ENCODE measurements at regions not wholly inside any gene's neighbourhood (a gene's known extent, or its start where the extent isn't known, plus 50 kb on each side); places are given as distances from the start of the nearest gene placed in this dataset.

DNA sequence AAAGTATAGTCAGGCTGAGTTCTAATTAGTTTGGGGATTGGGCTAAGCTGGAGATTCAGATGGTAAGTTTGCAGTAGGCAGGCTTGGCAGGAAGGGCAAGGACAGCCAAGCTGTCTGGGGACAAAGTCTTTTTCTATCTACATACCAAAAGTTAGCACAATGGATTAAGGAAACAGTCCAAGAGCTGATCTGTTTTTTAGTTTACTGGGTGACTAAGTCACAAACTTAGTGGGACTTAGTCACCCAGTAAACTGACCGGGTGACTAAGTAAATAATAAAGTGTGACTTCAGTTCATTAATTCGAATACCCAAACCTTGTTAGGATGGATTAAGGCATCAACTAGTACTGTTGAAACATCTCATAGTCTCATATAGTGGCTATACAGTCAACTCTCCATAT lies 1386.0 kb upstream of the CELF4 start:
- DNase-seq, result no peak
- Histone ChIP-seq H3K27ac (no peak overlapping the region), H3K9me3 (no peaks in the 10 kb centered on the region), H3K36me3 (no peaks in the 10 kb centered on the region), H3K4me3 (no peak overlapping the region), H3K27me3 (no peaks in the 10 kb centered on the region), H3K4me1 (no peaks in the 10 kb centered on the region)
- TF ChIP-seq, protein P1, sequence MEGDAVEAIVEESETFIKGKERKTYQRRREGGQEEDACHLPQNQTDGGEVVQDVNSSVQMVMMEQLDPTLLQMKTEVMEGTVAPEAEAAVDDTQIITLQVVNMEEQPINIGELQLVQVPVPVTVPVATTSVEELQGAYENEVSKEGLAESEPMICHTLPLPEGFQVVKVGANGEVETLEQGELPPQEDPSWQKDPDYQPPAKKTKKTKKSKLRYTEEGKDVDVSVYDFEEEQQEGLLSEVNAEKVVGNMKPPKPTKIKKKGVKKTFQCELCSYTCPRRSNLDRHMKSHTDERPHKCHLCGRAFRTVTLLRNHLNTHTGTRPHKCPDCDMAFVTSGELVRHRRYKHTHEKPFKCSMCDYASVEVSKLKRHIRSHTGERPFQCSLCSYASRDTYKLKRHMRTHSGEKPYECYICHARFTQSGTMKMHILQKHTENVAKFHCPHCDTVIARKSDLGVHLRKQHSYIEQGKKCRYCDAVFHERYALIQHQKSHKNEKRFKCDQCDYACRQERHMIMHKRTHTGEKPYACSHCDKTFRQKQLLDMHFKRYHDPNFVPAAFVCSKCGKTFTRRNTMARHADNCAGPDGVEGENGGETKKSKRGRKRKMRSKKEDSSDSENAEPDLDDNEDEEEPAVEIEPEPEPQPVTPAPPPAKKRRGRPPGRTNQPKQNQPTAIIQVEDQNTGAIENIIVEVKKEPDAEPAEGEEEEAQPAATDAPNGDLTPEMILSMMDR (IDR thresholded peaks at IDR 0.05), result no peak
- TF ChIP-seq POLR2A (IDR thresholded peaks at IDR 0.05), result no peak

DNA sequence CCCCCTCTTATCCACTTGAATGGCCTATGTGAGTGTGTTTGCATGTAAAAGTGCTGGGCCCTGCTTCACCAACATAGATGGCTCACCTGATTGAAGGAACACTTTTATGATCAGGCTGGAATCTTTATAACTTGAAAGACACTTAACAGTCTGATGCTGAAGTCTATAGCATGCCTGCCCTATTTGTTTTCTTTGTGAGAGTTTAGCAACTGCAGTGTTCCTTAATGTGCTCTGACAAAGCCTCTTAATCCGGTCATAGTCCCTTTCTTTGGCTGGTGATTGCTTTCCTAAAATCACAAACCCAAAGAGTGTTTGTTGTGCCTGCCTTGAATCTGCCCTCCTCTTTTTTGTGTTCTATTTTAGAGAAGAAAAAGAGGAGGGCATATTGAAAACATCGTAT lies 1382.8 kb upstream of the CELF4 start:
- DNase-seq, result no peak
- H3K4me1 ChIP-seq, result no peaks in the 10 kb centered on the region

DNA sequence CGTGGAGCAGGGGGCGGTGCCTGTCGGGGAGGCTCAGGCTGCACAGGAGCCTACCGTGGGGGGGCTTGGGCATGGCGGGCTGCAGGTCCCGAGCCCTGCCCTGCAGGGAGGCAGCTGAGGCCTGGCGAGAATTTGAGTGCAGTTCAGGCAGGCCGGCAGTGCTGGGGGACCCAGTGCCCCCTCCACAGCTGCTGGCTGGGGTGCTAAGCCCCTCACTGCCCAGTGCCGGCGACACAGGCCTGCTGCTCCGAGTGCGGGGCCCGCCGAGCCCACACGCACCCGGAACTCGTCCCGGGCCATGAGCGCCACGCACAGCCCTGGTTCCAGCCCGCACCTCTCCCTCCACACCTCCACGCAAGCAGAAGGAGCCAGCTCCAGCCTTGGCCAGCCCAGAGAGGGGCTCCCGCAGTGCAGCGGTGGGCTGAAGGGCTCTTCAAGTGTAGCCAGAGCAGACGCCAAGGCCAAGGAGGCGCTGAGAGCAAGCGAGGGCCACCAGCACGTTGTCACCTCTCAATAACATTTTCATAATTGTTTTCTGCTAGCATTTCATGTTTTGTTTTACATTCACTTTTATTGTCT lies 1378.9 kb upstream of the CELF4 start:
- no peak for TF ChIP-seq POLR2A (IDR thresholded peaks at IDR 0.05)
- TF ChIP-seq, protein P1 (IDR thresholded peaks at IDR 0.05), result no peak
- no peaks in the 10 kb centered on the region for H3K4me1 ChIP-seq
- no peak for DNase-seq
- no peaks in the 10 kb centered on the region for H3K27me3 ChIP-seq
- H3K9me3 ChIP-seq, result no peaks in the 10 kb centered on the region
- H3K27ac ChIP-seq, result no peak overlapping the region
- H3K4me3 ChIP-seq, result no peak overlapping the region
- H3K36me3 ChIP-seq, result no peaks in the 10 kb centered on the region

More for the DNA sequence above, 1382.8 kb upstream of the CELF4 start:
- no peak for TF ChIP-seq POLR2A (IDR thresholded peaks at IDR 0.05)
- TF ChIP-seq, protein P1 (IDR thresholded peaks at IDR 0.05), result no peak
- Histone ChIP-seq H3K36me3 (no peaks in the 10 kb centered on the region), H3K9me3 (no peaks in the 10 kb centered on the region), H3K27ac (no peak overlapping the region), H3K4me3 (no peak overlapping the region), H3K27me3 (no peaks in the 10 kb centered on the region)

DNA sequence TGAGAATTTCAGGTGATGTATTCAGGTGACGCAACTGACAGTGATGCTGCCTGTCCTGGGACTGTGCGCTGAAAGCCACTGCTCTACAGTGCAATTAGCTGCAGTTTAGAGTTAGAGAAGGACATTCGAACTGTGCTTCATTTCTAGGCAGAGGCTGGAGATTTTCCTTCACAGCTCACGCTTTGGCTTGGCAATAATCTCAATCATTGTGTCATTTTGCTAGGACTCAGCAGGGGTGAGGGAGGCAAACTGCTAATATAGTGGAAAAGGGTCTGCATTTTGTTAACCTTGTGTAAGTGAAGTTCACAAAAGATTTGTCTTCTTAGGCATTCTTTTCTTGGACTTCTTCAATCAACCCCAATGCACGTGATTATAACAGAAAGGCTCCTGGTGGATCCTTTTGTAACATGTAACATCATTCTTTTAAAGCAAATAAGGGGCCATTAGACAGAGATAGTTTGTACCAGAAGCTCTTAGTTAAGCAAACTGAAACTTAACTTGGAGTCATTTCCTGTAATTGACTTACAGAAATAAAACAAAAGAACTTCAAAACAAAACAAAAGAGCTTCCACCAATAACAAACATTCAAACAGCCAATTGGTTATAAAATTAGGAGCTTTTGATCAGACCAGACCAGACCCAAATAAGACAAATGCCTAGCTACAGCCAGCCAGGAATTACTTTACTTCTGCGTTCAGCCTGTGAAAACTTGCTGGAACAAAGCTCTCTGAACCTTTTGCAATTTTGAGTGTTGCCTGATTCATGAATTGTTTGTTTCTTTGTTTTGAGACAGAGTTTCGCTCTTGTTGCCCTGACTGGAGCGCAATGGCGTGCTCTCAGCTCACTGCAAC lies 1376.3 kb upstream of the CELF4 start:
- H3K4me1 ChIP-seq, result no peaks in the 10 kb centered on the region
- H3K9me3 ChIP-seq, result no peaks in the 10 kb centered on the region
- DNase-seq, result no peak
- H3K4me3 ChIP-seq, result peak overlapping the region in 1 of 4 donors; percentile 33
- peak overlapping the region in 2 of 4 donors; percentile 0 to 11 for H3K27ac ChIP-seq
- TF ChIP-seq POLR2A (IDR thresholded peaks at IDR 0.05), result no peak
- TF ChIP-seq, protein P1 (IDR thresholded peaks at IDR 0.05), result no peak
- no peaks in the 10 kb centered on the region for H3K36me3 ChIP-seq
- no peaks in the 10 kb centered on the region for H3K27me3 ChIP-seq

DNA sequence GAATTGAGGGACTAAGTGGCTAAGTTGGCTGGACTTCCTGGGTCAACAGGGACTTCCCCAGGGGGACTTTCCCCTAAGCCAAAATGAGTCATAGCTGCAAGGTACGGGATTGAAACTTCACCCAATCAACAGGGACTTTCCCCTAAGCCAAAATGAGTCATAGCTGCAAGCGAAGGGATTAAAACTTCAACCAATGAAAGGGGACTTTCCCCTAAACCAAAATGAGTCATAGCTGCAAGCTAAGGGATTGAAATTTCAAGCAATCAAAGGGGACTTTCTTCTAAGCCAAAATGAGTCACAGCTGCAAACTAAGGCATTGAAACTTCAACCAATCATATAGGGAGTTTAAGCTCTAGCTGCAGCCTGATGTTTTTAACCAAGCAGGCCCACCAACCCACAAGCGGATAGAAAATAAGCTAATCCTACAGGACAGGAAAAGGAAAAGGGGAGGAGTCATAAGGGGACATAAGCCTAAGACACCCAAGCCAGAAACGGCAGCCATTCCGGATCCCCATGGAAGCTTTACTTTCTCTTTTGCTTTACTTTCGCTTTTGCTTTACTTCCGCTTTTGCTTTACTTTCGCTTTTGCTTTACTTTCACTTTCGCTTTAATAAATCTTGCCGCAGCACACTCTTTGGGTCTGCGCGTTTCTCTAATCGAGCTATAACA lies 1375.4 kb upstream of the CELF4 start:
- Histone ChIP-seq H3K27ac (peak overlapping the region in 2 of 4 donors; percentile 0 to 36), H3K4me3 (peak overlapping the region; percentile 11 to 33 (median 13)), H3K36me3 (no peaks in the 10 kb centered on the region), H3K27me3 (no peaks in the 10 kb centered on the region), H3K9me3 (no peaks in the 10 kb centered on the region), H3K4me1 (no peaks in the 10 kb centered on the region)
- TF ChIP-seq POLR2A (IDR thresholded peaks at IDR 0.05), result no peak
- TF ChIP-seq, protein P1 (IDR thresholded peaks at IDR 0.05), result no peak
- peak in 1 of 3 donors; percentile 16 for DNase-seq

Measured in Peyer's patch (tissue), 4 donors.